ENCODE measurements at regions not wholly inside any gene's neighbourhood (a gene's known extent, or its start where the extent isn't known, plus 50 kb on each side); places are given as distances from the start of the nearest gene placed in this dataset.

DNA sequence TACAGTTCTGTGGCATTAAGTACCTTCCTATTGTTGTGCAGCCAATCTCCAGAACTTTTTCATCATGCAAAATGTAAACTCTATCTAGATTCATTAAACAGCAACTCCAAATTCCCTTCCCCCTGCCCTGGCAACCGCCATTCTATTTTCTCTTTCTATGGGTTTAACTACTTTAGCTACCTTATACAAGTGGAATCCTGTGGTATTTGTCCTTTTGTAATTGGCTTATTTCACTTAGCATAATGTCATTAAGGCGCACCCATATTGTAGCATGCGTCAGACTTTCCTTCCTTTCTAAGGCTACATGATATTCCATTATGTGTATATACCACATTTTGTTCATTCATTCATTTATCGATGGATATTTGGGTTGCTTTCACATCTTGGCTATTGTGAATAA is 142.4 kb downstream of the CAAP1 start:
- TF ChIP-seq POLR2A (IDR thresholded peaks at IDR 0.05): no peak
- TF ChIP-seq, protein P1, sequence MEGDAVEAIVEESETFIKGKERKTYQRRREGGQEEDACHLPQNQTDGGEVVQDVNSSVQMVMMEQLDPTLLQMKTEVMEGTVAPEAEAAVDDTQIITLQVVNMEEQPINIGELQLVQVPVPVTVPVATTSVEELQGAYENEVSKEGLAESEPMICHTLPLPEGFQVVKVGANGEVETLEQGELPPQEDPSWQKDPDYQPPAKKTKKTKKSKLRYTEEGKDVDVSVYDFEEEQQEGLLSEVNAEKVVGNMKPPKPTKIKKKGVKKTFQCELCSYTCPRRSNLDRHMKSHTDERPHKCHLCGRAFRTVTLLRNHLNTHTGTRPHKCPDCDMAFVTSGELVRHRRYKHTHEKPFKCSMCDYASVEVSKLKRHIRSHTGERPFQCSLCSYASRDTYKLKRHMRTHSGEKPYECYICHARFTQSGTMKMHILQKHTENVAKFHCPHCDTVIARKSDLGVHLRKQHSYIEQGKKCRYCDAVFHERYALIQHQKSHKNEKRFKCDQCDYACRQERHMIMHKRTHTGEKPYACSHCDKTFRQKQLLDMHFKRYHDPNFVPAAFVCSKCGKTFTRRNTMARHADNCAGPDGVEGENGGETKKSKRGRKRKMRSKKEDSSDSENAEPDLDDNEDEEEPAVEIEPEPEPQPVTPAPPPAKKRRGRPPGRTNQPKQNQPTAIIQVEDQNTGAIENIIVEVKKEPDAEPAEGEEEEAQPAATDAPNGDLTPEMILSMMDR (IDR thresholded peaks at IDR 0.05): no peak

Measured in testis (tissue), 2 donors.